Keratinocyte (primary cell): ENCODE measurements at regions not wholly inside any gene's neighbourhood (a gene's known extent, or its start where the extent isn't known, plus 50 kb on each side); places are given as distances from the start of the nearest gene placed in this dataset.
"Not testable (repeated sequence)": the region's sequence is repeated elsewhere in the genome, so short reads cannot be mapped to it uniquely, and the experiment has no call there.

Experiments
- DNase-seq: peaks from one replicate; pipeline ENCODE4 v3.0.0-alpha.2; 2011; ENCODE audit warnings: low read depth, missing footprints, low spot score
- FAIRE-seq: peaks from 2 replicates; lab custom pipeline; 2011; peaks lifted over from hg19 to GRCh38; lab: Jason Lieb, UNC
- H2AFZ ChIP-seq: 2 replicates; pipeline ENCODE4 v1.6.0; 2012; ENCODE audit warnings: low read length, control low read depth, inconsistent platforms; ENCODE audit not compliant: control insufficient read depth
- H3K27ac ChIP-seq: 2 replicates; pipeline ENCODE4 v1.5.1; 2011; ENCODE audit warnings: low read length; ENCODE audit not compliant: control insufficient read depth, insufficient read depth
- H3K27me3 ChIP-seq: 3 replicates; pipeline ENCODE4 v1.6.0; 2011; ENCODE audit warnings: low read length; ENCODE audit not compliant: control insufficient read depth, insufficient read depth; ENCODE audit errors: extremely low read depth
- H3K36me3 ChIP-seq, 2 experiments: 2 replicates in 1 of 2; 3 replicates in 1 of 2; pipeline ENCODE4 v1.5.1; 2011; ENCODE audit warnings: low read length in 2 of 2, mild to moderate bottlenecking in 1 of 2; ENCODE audit not compliant: control insufficient read depth in 2 of 2, insufficient read depth in 2 of 2; ENCODE audit errors: extremely low read depth in 1 of 2
- H3K4me1 ChIP-seq: 3 replicates; pipeline ENCODE4 v1.5.1; 2011; ENCODE audit warnings: low read length; ENCODE audit not compliant: control insufficient read depth, insufficient read depth; ENCODE audit errors: extremely low read depth
- H3K4me2 ChIP-seq: 3 replicates; pipeline ENCODE4 v1.6.0; 2011; ENCODE audit warnings: low read depth, low read length; ENCODE audit not compliant: control insufficient read depth, insufficient read depth; ENCODE audit errors: extremely low read depth
- H3K4me3 ChIP-seq, 3 experiments: fragments of 200-600 bp in 1 of 3; sonication (generic) in 1 of 3; 2 replicates in 2 of 3; 3 replicates in 1 of 3; pipeline ENCODE4 v1.5.1; 2011 to 2016; ENCODE audit warnings: low read length in 3 of 3, mild to moderate bottlenecking in 3 of 3, control low read depth in 2 of 3, inconsistent platforms in 1 of 3, low read depth in 1 of 3, mixed read lengths in 1 of 3, mixed run types in 1 of 3, moderate library complexity in 1 of 3; ENCODE audit not compliant: control insufficient read depth in 2 of 3, insufficient read depth in 2 of 3; ENCODE audit errors: extremely low read depth in 1 of 3
- H3K79me2 ChIP-seq: 2 replicates; pipeline ENCODE4 v1.6.0; 2012; ENCODE audit warnings: low read length; ENCODE audit not compliant: control insufficient read depth, insufficient read depth
- H3K9ac ChIP-seq: 3 replicates; pipeline ENCODE4 v1.6.0; 2011; ENCODE audit warnings: low read length; ENCODE audit not compliant: control insufficient read depth, insufficient read depth; ENCODE audit errors: extremely low read depth
- H3K9me1 ChIP-seq: 3 replicates; pipeline ENCODE4 v1.6.0; 2011; ENCODE audit warnings: low read length; ENCODE audit not compliant: control insufficient read depth, insufficient read depth; ENCODE audit errors: extremely low read depth
- H3K9me3 ChIP-seq: 2 replicates; pipeline ENCODE4 v1.5.1; 2012; ENCODE audit warnings: low read depth, low read length; ENCODE audit not compliant: control insufficient read depth
- H4K20me1 ChIP-seq: 3 replicates; pipeline ENCODE4 v1.6.0; 2011; ENCODE audit warnings: low read length; ENCODE audit not compliant: control insufficient read depth, insufficient read depth; ENCODE audit errors: extremely low read depth
- EZH2 ChIP-seq: IDR thresholded peaks from one replicate; pipeline ENCODE4 v1.6.1; 2012; ENCODE audit warnings: inconsistent platforms, mild to moderate bottlenecking, low read length, moderate library complexity
- dilution Hi-C: fragments of 300-500 bp; cut with MboI; formaldehyde crosslinking; loops from one replicate; pipeline ENCODE4 v1.7.0; 2020; ENCODE audit warnings: low sequenced_read_pairs; ENCODE audit not compliant: extremely low pct_ligation_motif_present
- TF ChIP-seq, protein P1 (sequence below), 3 experiments: IDR thresholded peaks in 1 of 3; conservative IDR thresholded peaks in 1 of 3; optimal IDR thresholded peaks in 1 of 3; 2 replicates in 2 of 3; 3 replicates in 1 of 3; pipeline versions ENCODE3 to v1.5.1; 2011; ENCODE audit warnings: low read length in 3 of 3, mild to moderate bottlenecking in 3 of 3, moderate library complexity in 2 of 3, control low read depth in 1 of 3, inconsistent platforms in 1 of 3; ENCODE audit not compliant: insufficient read depth in 2 of 3; ENCODE audit errors: extremely low read depth in 1 of 3

DNA sequence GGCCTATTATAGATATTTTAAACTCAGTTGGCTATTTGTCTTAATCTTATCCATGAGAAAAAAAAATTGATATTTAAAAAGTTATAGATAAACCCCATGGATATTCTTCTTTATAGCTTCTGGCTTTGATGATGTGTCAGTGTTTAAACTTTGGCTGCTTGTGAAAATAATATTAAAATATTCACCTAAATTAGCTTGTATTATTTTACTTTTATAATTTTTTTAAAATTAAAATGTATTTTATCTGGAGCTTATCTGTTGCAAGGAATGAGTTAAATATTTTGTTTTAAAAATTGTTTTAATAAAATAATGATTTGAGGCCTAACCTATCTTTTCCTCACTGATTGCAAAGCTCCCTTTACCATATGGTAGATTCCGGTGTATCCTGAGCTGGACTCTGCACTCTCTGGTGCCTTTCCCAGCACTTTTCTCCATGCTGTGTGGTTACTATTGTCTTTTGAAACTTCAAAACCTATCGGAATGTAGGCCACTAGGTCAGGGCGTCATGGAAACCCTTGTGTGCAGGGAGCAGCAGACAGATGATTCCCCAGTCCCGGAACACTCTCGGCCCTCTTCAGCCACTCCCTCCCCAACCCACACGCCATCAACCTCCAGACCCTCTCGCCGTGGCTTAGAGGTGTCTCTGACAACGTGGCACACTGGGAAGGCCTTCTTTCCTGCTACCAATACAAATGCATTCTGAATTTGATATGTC, 252.3 kb upstream of the ATP10A start:
- Histone ChIP-seq H3K27ac (no peak overlapping the region), H4K20me1 (no peaks in the 10 kb centered on the region), H3K4me2 (no peak overlapping the region), H3K9me1 (no peaks in the 10 kb centered on the region), H3K4me1 (no peaks in the 10 kb centered on the region), H2AFZ (no peak overlapping the region), H3K36me3 (no peaks in the 10 kb centered on the region), H3K4me3 (no peak overlapping the region), H3K9ac (no peak overlapping the region), H3K9me3 (peaks cover 2% of the 10 kb centered on the region), H3K27me3 (no peaks in the 10 kb centered on the region), H3K79me2 (no peaks in the 10 kb centered on the region)
- no peak for TF ChIP-seq EZH2
- TF ChIP-seq, protein P1, sequence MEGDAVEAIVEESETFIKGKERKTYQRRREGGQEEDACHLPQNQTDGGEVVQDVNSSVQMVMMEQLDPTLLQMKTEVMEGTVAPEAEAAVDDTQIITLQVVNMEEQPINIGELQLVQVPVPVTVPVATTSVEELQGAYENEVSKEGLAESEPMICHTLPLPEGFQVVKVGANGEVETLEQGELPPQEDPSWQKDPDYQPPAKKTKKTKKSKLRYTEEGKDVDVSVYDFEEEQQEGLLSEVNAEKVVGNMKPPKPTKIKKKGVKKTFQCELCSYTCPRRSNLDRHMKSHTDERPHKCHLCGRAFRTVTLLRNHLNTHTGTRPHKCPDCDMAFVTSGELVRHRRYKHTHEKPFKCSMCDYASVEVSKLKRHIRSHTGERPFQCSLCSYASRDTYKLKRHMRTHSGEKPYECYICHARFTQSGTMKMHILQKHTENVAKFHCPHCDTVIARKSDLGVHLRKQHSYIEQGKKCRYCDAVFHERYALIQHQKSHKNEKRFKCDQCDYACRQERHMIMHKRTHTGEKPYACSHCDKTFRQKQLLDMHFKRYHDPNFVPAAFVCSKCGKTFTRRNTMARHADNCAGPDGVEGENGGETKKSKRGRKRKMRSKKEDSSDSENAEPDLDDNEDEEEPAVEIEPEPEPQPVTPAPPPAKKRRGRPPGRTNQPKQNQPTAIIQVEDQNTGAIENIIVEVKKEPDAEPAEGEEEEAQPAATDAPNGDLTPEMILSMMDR (optimal IDR thresholded peaks at IDR 0.05 in 1 of 3, IDR thresholded peaks at IDR 0.05 in 1 of 3, conservative IDR thresholded peaks at IDR 0.05 in 1 of 3; ENCODE audit: extremely low read depth in 1 of 3, insufficient read depth in 2 of 3, low read length in 3 of 3): no peak
- no peak for DNase-seq
- no peak for FAIRE-seq
- dilution Hi-C loops: no loop called here

- H2AFZ ChIP-seq, H3K4me3 ChIP-seq, H3K36me3 ChIP-seq, H3K4me2 ChIP-seq, H3K4me1 ChIP-seq, FAIRE-seq, DNase-seq, H3K79me2 ChIP-seq, H3K9ac ChIP-seq, H3K27me3 ChIP-seq, H4K20me1 ChIP-seq, H3K9me1 ChIP-seq, dilution Hi-C loops, H3K27ac ChIP-seq, H3K9me3 ChIP-seq: not testable (repeated sequence)
Measured at GRCh38 chr15:26114128-26114527, 251.0 kb upstream of the ATP10A start.

DNA sequence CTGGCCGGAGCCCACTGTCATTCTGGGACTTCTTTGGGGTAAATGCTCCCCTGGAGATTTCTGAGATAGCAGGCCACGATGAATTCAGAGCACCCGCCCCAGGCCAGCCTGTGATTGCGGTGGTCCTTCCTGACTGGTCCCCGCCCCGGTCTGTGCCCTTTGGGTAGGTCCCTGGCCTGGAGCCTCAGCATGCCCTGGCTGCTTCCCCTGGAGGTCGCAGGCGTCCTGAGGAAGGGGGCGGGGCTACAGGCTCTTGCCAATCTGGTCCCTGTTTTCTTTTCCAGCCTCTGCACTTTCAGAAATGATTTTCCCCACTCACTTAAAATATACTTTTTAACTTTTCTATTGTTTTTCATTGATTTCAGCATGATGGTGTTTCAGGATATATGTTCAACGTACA, 250.2 kb upstream of the ATP10A start:
- H3K9me3 ChIP-seq: no peaks in the 10 kb centered on the region
- FAIRE-seq (no peak), DNase-seq (no peak)
- H3K79me2 ChIP-seq: no peaks in the 10 kb centered on the region
- H3K27me3 ChIP-seq: no peaks in the 10 kb centered on the region
- H3K27ac ChIP-seq: no peak overlapping the region
- H2AFZ ChIP-seq: no peak overlapping the region
- H3K4me2 ChIP-seq: no peak overlapping the region
- H3K4me3 ChIP-seq: no peak overlapping the region
- H3K36me3 ChIP-seq: no peaks in the 10 kb centered on the region
- H4K20me1 ChIP-seq: no peaks in the 10 kb centered on the region
- H3K4me1 ChIP-seq: no peaks in the 10 kb centered on the region
- no peaks in the 10 kb centered on the region for H3K9me1 ChIP-seq
- dilution Hi-C loops: no loop called here
- H3K9ac ChIP-seq: no peak overlapping the region
- TF ChIP-seq, protein P1 (optimal IDR thresholded peaks at IDR 0.05 in 1 of 3, IDR thresholded peaks at IDR 0.05 in 1 of 3, conservative IDR thresholded peaks at IDR 0.05 in 1 of 3; ENCODE audit: extremely low read depth in 1 of 3, insufficient read depth in 2 of 3, low read length in 3 of 3): no peak
- no peak for TF ChIP-seq EZH2
